Endothelial cell of umbilical vein (primary cell): ENCODE measurements at regions not wholly inside any gene's neighbourhood (a gene's known extent, or its start where the extent isn't known, plus 50 kb on each side); places are given as distances from the start of the nearest gene placed in this dataset.

Experiments
- BruUV-seq: library from RNA; stranded (reverse); fragments of 400-500 nt; replicated peaks from 2 replicates; lab custom pipeline; 2021; lab: Mats Ljungman, UMichigan
- CTCF ChIA-PET: fragments of 300-600, 350-600 bp; sonication (Branson Sonifier 250); formaldehyde crosslinking; loops from one replicate; lab custom pipeline; 2021; ENCODE audit warnings: antibody characterized with exemption, inconsistent platforms; lab: Charles Lee
- POLR2A ChIA-PET: fragments of 300-600, 350-600 bp; sonication (Branson Sonifier 250); formaldehyde crosslinking; loops from one replicate; lab custom pipeline; 2021; ENCODE audit warnings: antibody characterized with exemption, inconsistent platforms; lab: Charles Lee
- DNase-seq: peaks from one replicate; pipeline ENCODE4 v3.0.0-alpha.2; 2011; ENCODE audit warnings: low read depth, low spot score
- FAIRE-seq: peaks from 2 replicates; lab custom pipeline; 2011; peaks lifted over from hg19 to GRCh38; lab: Jason Lieb, UNC
- H2AFZ ChIP-seq: 2 replicates; pipeline ENCODE4 v1.6.0; 2012; ENCODE audit warnings: low read depth, low read length, control low read depth, inconsistent platforms
- H3K27ac ChIP-seq: 2 replicates; pipeline ENCODE4 v1.5.1; 2011; ENCODE audit warnings: low read depth, mild to moderate bottlenecking, control low read depth, low read length, moderate library complexity; ENCODE audit not compliant: insufficient read depth
- H3K27me3 ChIP-seq, 2 experiments: 2 replicates each; pipeline versions ENCODE4 v1.6.0 to v1.6.1; 2011; ENCODE audit warnings: low read length in 2 of 2, mixed read lengths in 1 of 2; ENCODE audit not compliant: control insufficient read depth in 2 of 2, insufficient read depth in 2 of 2
- H3K36me3 ChIP-seq, 2 experiments: 2 replicates in 1 of 2; 3 replicates in 1 of 2; pipeline ENCODE4 v1.5.1; 2011; ENCODE audit warnings: low read length in 2 of 2, mild to moderate bottlenecking in 1 of 2, moderate library complexity in 1 of 2; ENCODE audit not compliant: control insufficient read depth in 2 of 2, insufficient read depth in 2 of 2; ENCODE audit errors: extremely low read depth in 1 of 2
- H3K4me1 ChIP-seq: 3 replicates; pipeline ENCODE4 v1.5.1; 2011; ENCODE audit warnings: mild to moderate bottlenecking, low read length; ENCODE audit not compliant: control insufficient read depth, insufficient read depth; ENCODE audit errors: extremely low read depth
- H3K4me2 ChIP-seq: 2 replicates; pipeline ENCODE4 v1.6.1; 2011; ENCODE audit warnings: low read length, control low read depth, mixed read lengths; ENCODE audit not compliant: insufficient read depth
- H3K4me3 ChIP-seq, 3 experiments: fragments of 200-600 bp in 1 of 3; sonication (generic), shearing (Covaris generic) in 1 of 3; replicated peaks in 1 of 3; 2 replicates each; pipeline ENCODE4 v1.5.1; 2011 to 2016; ENCODE audit warnings: control low read depth in 3 of 3, low read length in 3 of 3, mild to moderate bottlenecking in 2 of 3, inconsistent platforms in 1 of 3, low read depth in 1 of 3, moderate library complexity in 1 of 3; ENCODE audit not compliant: insufficient read depth in 1 of 3
- H3K79me2 ChIP-seq: 2 replicates; pipeline ENCODE4 v1.6.0; 2012; ENCODE audit warnings: low read length, inconsistent platforms; ENCODE audit not compliant: control insufficient read depth, insufficient read depth
- H3K9ac ChIP-seq: replicated peaks from 2 replicates; pipeline ENCODE3; 2011; ENCODE audit warnings: low read length, control low read depth; ENCODE audit not compliant: insufficient read depth; ENCODE audit errors: extremely low read depth
- H3K9me1 ChIP-seq: replicated peaks from 3 replicates; pipeline ENCODE4 v1.6.0; 2011; ENCODE audit warnings: mild to moderate bottlenecking, low read length; ENCODE audit not compliant: control insufficient read depth, insufficient read depth; ENCODE audit errors: extremely low read depth
- H3K9me3 ChIP-seq: replicated peaks from 2 replicates; pipeline ENCODE4 v1.5.1; 2012; ENCODE audit warnings: low read length, inconsistent platforms; ENCODE audit not compliant: control insufficient read depth, insufficient read depth
- H4K20me1 ChIP-seq: replicated peaks from 2 replicates; pipeline ENCODE3; 2011; ENCODE audit warnings: mild to moderate bottlenecking, low read length; ENCODE audit not compliant: control insufficient read depth, insufficient read depth; ENCODE audit errors: extremely low read depth
- CTCF ChIP-seq, 2 donors: IDR thresholded peaks; 1 replicate in 1 of 2; 2 replicates in 1 of 2; pipeline ENCODE4 v1.5.1; 2011; ENCODE audit warnings: low read length in 2 of 2, mild to moderate bottlenecking in 2 of 2, moderate library complexity in 2 of 2, control low read depth in 1 of 2, inconsistent platforms in 1 of 2, low read depth in 1 of 2; ENCODE audit not compliant: insufficient read depth in 1 of 2; ENCODE audit errors: extremely low read depth in 1 of 2
- EZH2 ChIP-seq: IDR thresholded peaks from 2 replicates; pipeline ENCODE4 v1.6.1; 2012; ENCODE audit warnings: borderline replicate concordance, low read depth, mild to moderate bottlenecking, moderate library complexity, low read length, inconsistent platforms; ENCODE audit not compliant: severe bottlenecking
- FOS ChIP-seq: IDR thresholded peaks from 2 replicates; pipeline ENCODE4 v1.6.1; 2011; ENCODE audit warnings: mild to moderate bottlenecking, low read length, moderate library complexity, borderline replicate concordance; ENCODE audit not compliant: insufficient read depth
- GATA2 ChIP-seq: IDR thresholded peaks from 2 replicates; pipeline ENCODE4 v1.7.0; 2011; ENCODE audit warnings: low read depth, mild to moderate bottlenecking, moderate library complexity, mixed read lengths, low read length; ENCODE audit not compliant: insufficient read length, insufficient read depth
- JUN ChIP-seq: IDR thresholded peaks from 2 replicates; pipeline ENCODE4 v1.6.1; 2011; ENCODE audit warnings: borderline replicate concordance, low read depth; ENCODE audit not compliant: insufficient read length, insufficient read depth
- MAX ChIP-seq: IDR thresholded peaks from 2 replicates; pipeline ENCODE4 v1.6.1; 2011; ENCODE audit not compliant: insufficient read depth, insufficient read length
- MYC ChIP-seq: IDR thresholded peaks from one replicate; pipeline ENCODE4 v1.6.1; 2011; ENCODE audit warnings: mild to moderate bottlenecking, low read depth, low read length
- POLR2A ChIP-seq: IDR thresholded peaks from 2 replicates; pipeline ENCODE4 v1.6.1; 2012; ENCODE audit warnings: low read depth, mild to moderate bottlenecking, control low read depth, low read length
- POLR2AphosphoS5 ChIP-seq: IDR thresholded peaks from 2 replicates; pipeline ENCODE4 v1.6.1; 2012; ENCODE audit warnings: low read depth, mild to moderate bottlenecking, control low read depth, low read length, moderate library complexity; ENCODE audit not compliant: insufficient read depth
- dilution Hi-C: fragments of 300-500 bp; cut with MboI; formaldehyde crosslinking; loops from one replicate; pipeline ENCODE4 v1.15.0; 2019; ENCODE audit warnings: low sequenced_read_pairs; ENCODE audit not compliant: extremely low pct_ligation_motif_present
- intact Hi-C: fragments of 100-400 bp; cut with micrococcal nuclease; formaldehyde crosslinking; loops from one replicate; pipeline ENCODE4 v1.10.0; 2022

- dilution Hi-C loops, result no loop called here
- H3K27me3 ChIP-seq, result no peaks in the 10 kb centered on the region
- H2AFZ ChIP-seq, result no peak overlapping the region
- no peaks in the 10 kb centered on the region for H3K36me3 ChIP-seq
- no peak overlapping the region for H3K9ac ChIP-seq
- ChIA-PET POLR2A (no interaction called here), CTCF (interaction anchor here (0.9 to 2.4 kb wide), 19 partner anchors 9 to 768 kb away, joined by 3 to 18 read pairs (median 4); no protein-coding TSS in a partner anchor)
- TF ChIP-seq MYC (no peak), POLR2AphosphoS5 (no peak), POLR2A (no peak), JUN (no peak), EZH2 (no peak), FOS (no peak), GATA2 (no peak), CTCF (IDR thresholded peaks at IDR 0.05; ENCODE audit: extremely low read depth in 1 of 2, insufficient read depth in 1 of 2, low read depth in 1 of 2, low read length in 2 of 2) (no peak), MAX (no peak)
- H3K4me2 ChIP-seq, result no peak overlapping the region
- intact Hi-C loops, result loop anchor here (1.0 to 10.0 kb wide), 4 partner anchors 266 to 930 kb away; partner anchors contain the start of gene LMO4
- no peaks in the 10 kb centered on the region for H4K20me1 ChIP-seq
- FAIRE-seq, result no peak
- H3K79me2 ChIP-seq, result no peaks in the 10 kb centered on the region
- H3K4me1 ChIP-seq, result peaks cover 6% of the 10 kb centered on the region
- no peak overlapping the region for H3K4me3 ChIP-seq
- no peaks in the 10 kb centered on the region for H3K9me3 ChIP-seq
- no peak for DNase-seq
- H3K9me1 ChIP-seq, result no peaks in the 10 kb centered on the region
- no peak overlapping the region for H3K27ac ChIP-seq
- BruUV-seq, result no TSS peak
These were observed 623.2 kb upstream of the PKN2 start for GRCh38 chr1:88060750-88061491.
